Head of caudate nucleus (tissue), 42 donors: ENCODE measurements at regions not wholly inside any gene's neighbourhood (a gene's known extent, or its start where the extent isn't known, plus 50 kb on each side); places are given as distances from the start of the nearest gene placed in this dataset.

ENCODE experiments used
- DNase-seq, 42 donors: peaks; one replicate each; pipeline versions ENCODE4 v3.0.0 to v3.0.0-alpha.2; 2020 to 2021; ENCODE audit warnings: mixed read lengths in 7 of 42
- intact Hi-C: fragments of 100-400 bp; cut with DNase I; formaldehyde crosslinking; loops from one replicate; pipeline ENCODE4 v1.15.0; 2022

- intact Hi-C loops: no loop called here
- no peak for DNase-seq
These were observed 130.8 kb downstream of the LYPLAL1 start for GRCh38 chr1:219304227-219305226.

GRCh38 chr1:219302697-219303096 is 129.0 kb downstream of the LYPLAL1 start:
- intact Hi-C loops: no loop called here
- DNase-seq: no peak

DNA sequence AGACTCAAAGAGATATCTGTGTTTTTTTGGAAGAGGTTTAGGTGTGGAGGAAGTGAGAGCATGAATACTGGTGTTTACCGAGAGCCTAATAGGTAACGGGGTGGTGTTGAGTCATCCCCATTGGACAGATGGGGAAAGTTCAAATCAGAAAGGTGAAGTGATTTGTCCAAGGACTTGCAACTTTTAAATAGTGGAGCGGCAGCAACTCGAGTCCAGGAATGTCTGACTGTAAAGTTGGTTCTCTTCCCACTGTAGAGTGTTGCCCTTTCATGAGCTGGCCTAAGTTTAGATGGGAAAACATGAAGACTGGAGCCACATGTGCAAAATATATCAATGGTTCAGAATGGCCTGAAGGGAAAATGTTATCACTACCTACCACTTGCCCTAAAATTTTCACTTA is 125.7 kb downstream of the LYPLAL1 start:
- intact Hi-C loops: no loop called here
- DNase-seq: no peak

DNA sequence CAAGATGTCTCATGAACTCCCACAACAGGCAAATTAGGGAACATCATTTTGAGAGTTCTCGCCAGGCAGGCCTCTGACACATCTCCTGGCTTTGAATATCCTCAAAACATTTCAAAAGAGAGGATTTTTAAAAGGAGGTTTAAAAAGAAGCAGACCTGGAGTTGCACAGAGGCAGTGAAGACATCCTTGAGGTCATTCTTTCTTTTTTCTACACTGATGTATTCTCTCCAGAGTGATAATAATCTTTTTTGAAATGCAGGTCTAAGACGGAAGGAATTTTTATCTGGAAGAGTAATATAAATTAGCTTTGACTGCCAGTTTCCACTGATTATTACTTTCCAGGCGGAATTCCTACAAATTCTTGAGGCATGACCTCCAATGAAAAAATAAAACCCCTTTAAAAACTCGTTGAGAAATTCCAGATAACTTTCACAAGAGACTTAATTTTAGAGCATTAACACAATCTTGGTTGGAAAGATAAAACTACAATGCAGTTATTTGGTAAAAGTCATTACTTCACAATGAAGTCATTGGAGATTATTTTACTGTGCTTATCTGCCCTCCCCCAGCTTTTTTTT is 125.0 kb downstream of the LYPLAL1 start:
- intact Hi-C loops: no loop called here
- DNase-seq: no peak

GRCh38 chr1:219296430-219297355 is 123.0 kb downstream of the LYPLAL1 start:
- intact Hi-C loops: no loop called here
- no peak for DNase-seq

DNA sequence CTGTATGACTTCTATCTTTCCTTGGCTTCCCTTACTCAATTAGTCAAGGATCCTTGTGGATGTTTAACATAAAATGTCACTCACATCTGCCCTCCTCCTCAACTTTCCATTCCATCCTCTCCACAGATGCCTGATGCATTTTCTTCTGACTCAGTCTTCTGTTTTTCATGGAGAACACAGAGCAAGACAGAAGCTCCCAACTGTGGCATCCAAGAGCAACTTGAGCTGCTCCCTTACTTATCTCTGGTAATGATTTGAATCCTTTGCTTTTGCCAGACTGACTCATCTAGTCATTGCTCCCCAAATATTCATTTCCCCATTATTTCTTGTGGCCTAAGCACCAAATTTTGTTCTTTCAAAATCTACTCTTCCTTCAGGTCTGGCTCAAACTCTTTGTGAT is 120.6 kb downstream of the LYPLAL1 start:
- intact Hi-C loops: no loop called here
- DNase-seq: no peak

- intact Hi-C loops: no loop called here
- no peak for DNase-seq
These were observed 119.7 kb downstream of the LYPLAL1 start for GRCh38 chr1:219293410-219293809.

GRCh38 chr1:219292999-219293398 is 119.3 kb downstream of the LYPLAL1 start:
- DNase-seq: no peak

DNA sequence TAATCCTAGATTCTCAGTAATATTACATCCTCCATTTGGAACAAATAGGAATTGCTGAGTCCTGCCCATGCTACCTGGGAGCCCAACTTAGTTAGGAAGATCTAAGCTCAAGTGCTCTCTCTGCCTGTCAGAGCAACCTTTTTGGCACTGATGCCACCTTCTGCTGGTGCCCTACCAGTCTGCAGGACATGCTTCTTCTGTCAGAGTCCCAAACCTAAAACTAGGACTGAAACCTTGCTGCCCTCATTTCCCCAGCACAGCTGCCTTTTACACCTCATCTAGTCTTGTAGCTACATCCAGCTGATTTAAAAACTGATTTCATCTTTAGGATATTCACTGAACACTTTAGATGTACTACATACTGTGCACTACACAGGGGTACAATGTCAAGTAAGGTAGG is 118.7 kb downstream of the LYPLAL1 start:
- intact Hi-C loops: no loop called here
- DNase-seq: no peak

More at GRCh38 chr1:219292999-219293398, 119.3 kb downstream of the LYPLAL1 start:
- intact Hi-C loops: no loop called here

- DNase-seq: no peak
- intact Hi-C loops: no loop called here
These were observed 115.5 kb downstream of the LYPLAL1 start for GRCh38 chr1:219289171-219289570.

- intact Hi-C loops: no loop called here
- DNase-seq: no peak
These were observed 109.9 kb downstream of the LYPLAL1 start for GRCh38 chr1:219283541-219283940.

GRCh38 chr1:219281831-219282230 is 108.2 kb downstream of the LYPLAL1 start:
- DNase-seq: no peak
- intact Hi-C loops: no loop called here

GRCh38 chr1:219279017-219279770 is 105.5 kb downstream of the LYPLAL1 start:
- no peak for DNase-seq
- intact Hi-C loops: no loop called here

- intact Hi-C loops: no loop called here
- DNase-seq: no peak
These were observed 104.6 kb downstream of the LYPLAL1 start for GRCh38 chr1:219278288-219278687.

DNA sequence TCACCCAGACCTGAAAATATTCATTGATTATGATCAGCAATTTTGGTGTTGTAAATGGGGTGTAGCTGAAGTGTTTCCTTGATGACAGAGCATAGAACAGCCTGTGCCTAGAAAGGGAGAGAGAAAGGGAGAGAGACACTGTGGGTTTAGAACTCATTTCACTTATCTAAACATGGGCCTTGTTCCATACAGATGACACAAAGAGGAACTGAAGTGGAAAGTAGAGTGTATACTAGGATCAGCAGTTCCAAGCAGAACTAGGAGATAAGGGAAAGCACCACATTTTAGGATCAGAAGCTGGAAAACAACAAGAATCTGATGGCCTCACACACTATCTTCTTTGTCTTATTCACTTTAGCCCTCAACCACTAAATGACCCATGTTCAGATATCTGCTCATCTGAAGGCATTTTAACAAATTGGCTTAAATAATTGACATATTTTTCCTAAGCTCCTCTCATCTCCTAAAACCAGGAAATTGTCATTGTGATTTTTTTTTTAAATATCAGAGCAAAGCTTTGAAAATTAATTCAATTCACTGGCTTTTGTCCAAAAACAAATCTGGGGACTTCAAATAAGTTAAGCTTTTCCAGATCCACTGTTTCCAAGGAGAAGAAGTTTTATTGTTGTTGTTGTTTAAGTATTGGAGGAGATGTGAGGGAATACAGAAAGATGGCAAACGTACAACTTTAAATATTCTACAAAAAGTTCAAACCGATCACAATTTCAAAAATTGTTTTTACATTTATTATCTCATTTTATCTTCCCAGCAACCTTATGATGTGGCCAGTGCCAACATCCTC is 103.8 kb downstream of the LYPLAL1 start:
- no peak for DNase-seq
- intact Hi-C loops: no loop called here

DNA sequence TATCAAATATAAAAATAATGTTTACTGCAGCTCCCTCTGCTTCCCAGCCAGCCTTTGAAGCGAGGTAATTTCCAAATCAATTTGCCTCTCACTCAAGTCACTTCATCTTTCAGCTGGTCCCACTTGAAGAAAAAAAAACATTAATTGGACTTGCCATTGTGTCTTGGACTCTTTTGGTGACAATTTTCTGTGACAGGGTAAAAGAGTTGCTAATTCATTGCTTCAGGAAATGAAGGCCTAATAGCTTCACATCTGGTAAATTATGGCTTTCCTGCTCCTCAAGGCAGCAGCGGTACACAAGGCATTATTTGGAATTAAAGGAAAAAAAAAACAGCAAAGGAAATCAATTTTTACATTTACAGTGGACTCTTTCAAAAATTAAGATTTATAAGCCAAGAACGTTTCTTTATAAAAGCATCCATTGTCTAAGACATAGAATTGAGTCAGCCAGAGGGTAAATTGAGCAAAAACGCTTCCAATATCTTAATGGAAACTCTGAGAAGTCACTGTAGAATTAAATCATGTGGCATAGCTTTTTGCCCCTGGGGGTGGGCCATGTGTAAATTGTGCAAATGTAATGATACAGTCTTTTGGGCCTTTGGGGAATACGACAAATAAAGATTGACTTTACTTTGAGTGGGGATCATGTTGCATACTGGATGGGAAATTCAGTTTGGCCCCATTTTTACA is 102.5 kb downstream of the LYPLAL1 start:
- no peak for DNase-seq
- intact Hi-C loops: no loop called here

- intact Hi-C loops: no loop called here
- DNase-seq: no peak
These were observed 99.5 kb downstream of the LYPLAL1 start for GRCh38 chr1:219273088-219273686.
